Hematopoietic multipotent progenitor cell treated with erythropoietin and hydrocortisone succinate and interleukin-3 and kit ligand, for 6 days (in vitro differentiated cells): ENCODE measurements at regions not wholly inside any gene's neighbourhood (a gene's known extent, or its start where the extent isn't known, plus 50 kb on each side); places are given as distances from the start of the nearest gene placed in this dataset.
"Not testable (repeated sequence)": the region's sequence is repeated elsewhere in the genome, so short reads cannot be mapped to it uniquely, and the experiment has no call there.

Source experiments
- DNase-seq: peaks from one replicate; pipeline ENCODE4 v3.0.0-alpha.2; 2015

DNA sequence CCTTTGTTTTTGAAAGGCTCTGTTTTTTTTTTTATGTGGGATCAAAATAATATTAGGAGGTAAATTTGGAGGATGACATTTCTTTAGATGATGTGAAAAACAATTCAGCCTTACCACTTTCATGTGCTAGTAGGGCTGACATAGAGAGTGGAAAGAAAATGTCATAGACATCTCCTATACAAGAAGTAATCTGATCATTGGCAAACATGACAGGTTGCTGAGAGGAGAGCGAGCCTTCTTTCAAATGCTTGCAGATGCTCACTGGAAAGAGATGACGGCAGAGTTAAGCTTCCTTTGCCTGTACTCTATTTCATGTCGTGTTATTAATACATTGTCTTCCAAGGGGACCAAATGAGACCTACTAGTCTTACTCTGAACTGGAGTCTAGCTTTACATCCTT, 160.1 kb upstream of the DAP start:
- no peak for DNase-seq

DNA sequence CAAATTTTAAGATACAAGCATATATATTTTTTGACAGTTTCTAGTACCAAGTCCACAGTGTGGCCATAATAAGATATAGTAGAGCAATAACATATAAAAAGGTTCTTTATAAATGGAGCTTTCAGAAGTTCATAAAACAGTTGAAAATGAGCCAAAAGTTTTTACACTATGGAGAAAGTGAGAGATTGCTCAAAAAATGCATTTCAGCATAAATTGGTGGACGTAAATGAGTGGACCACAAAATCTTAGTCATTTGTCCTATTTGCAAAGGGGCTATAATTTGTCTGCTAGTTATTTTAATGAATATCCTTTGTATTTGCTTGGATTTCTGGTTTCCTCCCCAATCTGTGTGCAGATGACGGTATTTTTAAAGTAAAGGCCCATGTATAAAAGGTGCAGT, 159.4 kb upstream of the DAP start:
- DNase-seq = no peak

DNA sequence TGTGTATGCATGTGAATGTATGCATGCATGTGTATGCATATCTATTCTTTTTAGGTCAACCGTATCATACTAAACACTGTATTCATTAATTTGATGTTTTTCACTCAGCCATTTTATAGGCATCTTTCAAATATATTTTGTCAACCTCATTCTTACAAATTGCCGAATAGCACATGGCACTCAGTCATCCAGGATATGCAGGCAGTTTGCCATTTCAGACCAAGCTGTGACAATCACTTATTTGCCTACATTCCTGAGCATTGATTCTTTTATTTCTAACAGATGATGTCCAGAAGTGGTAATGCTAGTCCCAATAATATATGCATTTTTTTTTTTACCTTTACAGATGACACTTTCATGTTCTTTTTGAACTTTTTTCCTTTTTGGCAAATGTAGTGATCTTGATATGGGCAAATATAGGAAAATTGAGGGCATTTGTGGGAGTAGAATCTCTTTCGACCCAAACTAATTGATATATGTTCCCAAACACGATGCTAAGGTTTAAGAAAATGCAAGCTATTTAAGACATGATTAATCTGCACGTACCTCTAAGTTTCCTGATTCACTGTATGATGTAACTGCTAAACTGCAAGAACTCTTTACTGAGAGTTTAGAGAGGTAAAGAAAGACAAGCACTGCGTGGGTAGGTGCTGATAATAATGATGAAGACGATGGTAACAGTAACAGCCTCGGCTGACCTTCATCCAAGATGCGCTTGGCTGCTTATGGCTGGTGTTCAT, 153.9 kb upstream of the DAP start:
- no peak for DNase-seq

DNA sequence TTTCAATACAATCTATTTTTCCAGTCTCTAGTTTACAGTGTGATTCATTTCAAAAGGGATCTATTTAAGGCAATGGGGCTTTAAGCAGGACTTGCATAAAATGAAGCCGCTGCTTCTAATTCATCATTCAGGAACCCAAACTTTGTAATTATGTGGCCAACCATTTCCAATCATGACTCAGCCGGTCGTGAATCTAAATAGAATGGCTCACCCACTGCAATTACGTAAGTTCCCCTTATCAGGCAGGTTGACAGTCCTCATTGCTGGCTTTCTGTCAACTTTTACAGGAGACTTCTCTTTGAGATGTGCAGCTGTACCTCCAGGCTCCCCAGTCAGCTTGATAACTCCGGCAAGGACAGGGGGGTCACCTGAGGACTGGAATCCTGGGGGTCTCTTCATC, 152.8 kb upstream of the DAP start:
- peak; percentile 90 for DNase-seq

DNA sequence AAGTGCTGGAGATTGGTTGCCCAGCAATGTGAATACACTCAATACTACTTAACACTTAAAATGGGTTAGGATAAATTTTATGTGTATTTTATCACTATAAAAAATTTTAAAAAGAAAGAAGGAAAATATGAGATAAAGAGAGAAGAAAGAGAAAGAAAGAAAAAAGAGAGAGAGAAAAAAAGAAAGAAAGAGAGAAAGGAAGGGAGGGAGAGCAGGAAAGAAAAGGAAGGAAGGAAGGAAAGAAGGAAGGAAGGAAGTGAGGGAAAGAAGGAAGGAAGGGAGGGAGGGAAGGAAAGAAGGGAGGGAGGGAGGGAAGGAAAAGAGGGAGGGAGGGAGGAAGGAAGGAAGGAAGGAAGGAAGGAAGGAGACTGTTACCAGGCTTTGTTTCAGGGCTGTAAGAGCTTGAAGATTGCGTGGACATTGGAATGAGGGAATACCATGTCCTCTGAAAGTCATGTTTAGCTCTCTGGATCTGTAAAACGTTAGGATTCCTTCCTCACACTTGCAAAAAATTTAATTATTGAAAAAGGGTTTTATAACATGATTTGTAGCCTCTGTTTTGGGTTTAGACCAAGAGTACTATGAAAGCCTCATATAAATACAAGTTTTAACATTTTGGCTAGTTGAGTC, 152.3 kb upstream of the DAP start:
- DNase-seq = no peak

DNA sequence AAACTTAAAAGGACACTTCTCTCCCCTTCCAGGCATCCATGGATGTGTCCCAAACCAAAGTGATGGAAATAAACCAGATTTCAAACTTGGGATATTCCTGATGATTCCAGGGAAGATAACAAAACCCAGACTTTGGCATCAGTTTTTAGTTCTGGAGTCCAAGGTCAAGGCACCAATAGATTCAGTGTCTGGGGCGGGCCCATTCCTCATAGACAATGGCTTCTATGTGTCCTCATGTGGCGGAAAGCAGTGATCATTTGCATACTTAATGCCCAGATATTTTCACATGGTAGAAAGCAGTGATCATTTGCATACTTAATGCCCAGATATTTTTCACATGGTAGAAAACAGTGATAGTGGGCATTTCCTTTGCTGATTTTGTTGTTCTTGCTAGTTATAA, 151.4 kb upstream of the DAP start:
- no peak for DNase-seq

DNA sequence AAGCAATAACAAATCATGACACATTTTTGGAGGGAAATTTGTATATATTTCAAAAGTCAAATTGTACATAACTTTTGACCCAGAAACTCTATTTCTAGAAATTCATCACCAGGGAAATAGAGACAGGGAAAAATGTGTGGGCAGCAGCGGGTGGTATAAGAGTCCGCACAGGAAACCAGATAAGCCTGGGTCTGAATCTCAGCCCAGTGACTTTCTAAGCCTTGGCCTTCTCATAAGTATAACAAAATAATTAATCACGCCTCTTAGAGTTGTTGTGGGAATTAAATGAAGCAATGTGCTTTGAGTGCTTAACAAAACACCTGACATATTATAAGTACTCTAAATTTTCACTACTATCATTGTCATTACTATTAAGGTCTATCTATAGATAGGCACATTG, 149.2 kb upstream of the DAP start:
- DNase-seq = no peak

DNA sequence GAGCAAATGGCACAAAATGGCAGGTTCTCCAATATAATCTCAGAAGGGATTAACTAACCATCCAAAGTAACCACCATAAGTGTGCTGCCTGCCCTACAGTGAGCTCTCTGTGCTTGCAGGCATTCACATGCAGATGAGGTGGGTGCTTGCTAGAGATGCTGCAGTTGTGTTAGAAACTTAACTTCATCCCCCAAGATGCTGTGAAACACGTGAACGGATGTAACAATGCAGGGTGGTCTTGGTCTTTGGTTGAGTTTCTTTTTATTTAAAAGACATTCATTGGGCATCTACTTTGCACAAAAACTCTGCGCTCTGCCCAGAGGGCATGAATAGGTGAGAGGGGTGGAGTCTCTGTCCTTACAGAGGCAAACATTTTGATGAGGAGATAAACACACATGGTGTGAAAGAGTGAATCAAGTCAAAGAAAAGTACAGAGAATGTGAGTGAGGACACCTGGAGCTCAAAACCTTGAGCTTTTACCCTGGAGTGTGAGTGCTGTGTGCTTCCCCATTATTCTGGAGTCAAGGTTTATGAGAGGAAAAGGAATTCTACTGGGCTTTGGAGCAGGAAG, 143.9 kb upstream of the DAP start:
- DNase-seq = no peak

DNA sequence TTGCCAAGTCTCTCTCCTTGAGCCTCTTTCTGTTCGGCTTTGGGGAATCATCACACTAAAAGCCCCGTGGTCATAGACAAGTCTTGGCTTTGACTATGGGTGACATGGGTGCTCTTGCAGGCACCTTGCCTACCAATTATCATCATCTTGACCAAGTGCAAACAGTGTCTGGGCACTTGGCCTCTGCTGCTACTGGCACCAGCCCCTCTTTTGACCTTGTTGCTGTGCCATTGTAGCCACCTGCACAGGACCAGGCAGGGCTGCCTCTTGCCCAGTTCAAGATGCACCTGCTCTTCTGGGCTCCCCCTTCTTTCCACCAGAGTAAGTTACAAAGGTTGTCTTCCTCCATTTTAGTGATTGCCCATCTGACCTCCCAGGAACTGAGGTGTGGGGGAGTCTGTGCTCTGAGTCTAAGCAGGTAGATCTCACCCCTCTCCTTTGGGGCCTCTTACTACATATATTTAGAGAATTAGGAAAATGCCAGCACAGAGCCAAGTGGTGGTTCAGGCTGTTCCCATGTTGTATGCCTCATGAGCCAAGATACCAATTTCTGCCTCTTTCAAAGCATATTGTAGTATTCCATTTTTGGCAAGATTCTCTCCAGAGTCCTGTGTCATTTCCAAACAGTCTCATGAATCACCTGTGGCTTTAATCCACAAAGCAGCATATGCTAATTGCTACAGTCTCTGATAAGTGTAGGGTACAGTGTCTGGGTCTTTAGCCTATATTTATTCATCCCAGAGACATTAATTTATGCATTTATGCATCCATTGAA, 142.9 kb upstream of the DAP start:
- no peak for DNase-seq

DNA sequence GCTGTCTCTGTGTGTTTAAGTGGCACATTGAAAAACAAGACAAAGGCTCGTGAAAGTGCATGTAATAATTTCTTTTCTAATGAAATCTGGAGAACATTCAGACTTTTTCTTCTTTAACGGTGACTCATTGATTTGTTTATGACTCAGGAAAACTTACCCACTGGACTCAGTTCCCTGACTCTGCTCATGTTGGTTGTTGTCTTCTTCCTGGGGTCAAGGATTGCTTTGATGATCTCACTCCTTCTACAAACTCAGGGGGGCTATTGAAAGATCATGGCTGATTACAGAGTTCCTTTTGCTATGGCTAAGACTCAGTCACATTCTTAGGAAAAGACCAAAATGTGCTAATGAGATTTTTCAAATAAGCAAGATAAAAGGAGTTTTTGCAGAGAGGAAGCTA, 141.1 kb upstream of the DAP start:
- DNase-seq = no peak

DNA sequence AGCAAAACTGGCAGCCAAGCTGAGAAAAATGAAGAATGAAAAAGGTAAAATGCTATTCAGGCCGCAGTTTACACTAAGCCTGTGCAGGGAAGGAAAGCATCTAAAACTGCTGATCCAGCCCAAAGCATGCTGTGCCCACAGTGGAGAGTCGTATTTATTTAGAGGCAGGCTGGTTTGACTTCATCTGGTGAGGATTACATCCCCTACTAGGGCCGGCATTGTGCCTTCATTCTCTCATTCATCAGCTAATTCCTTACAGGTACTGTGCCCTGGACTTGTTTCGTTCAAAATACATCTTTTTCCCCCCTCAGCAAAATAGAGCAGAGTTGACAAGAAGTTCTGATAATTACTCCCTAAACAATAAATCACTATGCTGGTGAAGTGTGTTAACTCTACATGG, 137.5 kb upstream of the DAP start:
- DNase-seq = no peak

DNA sequence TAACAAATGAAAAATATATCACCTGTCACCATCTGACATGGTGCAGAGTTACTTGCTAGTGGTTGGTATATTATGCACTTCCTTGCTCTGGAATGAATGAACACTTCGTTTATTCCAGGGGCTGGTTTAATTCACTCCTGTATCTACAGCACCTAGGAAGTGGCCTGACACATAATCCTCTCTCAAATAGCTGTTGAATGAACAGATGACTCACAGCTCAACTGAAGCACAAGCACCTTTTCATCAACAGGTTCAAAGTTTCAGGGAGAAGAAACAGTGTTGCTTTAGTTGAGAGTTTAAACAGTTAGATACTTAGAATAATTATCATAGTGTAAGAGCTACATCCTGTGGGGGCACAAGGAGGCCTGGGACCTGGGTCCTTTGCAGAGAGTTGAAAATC, 135.0 kb upstream of the DAP start:
- DNase-seq = no peak

DNA sequence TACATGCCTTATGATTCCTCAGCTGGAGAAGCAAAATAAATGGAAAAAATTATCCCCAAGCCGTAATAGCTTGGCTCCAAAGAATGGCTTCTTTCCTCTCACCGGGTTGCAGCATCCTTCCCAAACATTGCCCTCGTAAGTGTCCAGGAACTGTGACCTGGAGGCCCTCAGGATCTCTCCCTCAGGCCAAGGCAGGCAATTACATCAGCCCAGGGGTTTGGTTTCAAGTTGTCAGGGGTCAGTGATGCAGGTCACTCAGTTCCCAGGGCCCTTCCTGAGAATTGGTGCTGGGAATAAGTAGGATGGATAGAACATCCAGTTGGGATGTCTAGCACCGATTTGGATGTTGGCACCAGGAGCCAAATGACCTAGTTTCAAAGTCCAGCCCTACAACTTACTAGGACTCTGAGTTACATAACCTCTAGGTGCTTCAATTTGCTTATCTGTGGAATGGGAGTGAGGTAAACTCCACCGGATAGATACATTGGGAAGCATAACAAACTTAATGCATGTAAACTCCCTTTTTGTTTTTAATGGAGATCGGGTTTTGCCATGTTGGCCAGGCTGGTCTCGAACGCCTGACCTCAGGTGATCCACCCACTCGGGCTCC, 133.5 kb upstream of the DAP start:
- no peak for DNase-seq

DNA sequence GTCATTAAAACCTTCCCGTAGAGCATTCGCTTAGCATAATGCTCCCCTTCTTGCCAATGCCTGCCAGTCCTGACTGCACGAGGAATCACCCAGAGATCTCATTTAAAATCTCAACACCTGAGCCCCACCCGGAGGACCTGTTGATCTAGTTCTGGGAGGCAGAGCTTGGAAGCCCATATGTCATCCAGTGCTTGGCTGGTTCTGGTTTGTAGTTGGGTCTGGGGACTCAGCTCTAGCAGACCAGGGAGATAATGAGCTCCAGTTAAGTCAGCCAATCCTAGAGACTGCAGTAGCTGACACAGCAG, 131.8 kb upstream of the DAP start:
- no peak for DNase-seq

DNA sequence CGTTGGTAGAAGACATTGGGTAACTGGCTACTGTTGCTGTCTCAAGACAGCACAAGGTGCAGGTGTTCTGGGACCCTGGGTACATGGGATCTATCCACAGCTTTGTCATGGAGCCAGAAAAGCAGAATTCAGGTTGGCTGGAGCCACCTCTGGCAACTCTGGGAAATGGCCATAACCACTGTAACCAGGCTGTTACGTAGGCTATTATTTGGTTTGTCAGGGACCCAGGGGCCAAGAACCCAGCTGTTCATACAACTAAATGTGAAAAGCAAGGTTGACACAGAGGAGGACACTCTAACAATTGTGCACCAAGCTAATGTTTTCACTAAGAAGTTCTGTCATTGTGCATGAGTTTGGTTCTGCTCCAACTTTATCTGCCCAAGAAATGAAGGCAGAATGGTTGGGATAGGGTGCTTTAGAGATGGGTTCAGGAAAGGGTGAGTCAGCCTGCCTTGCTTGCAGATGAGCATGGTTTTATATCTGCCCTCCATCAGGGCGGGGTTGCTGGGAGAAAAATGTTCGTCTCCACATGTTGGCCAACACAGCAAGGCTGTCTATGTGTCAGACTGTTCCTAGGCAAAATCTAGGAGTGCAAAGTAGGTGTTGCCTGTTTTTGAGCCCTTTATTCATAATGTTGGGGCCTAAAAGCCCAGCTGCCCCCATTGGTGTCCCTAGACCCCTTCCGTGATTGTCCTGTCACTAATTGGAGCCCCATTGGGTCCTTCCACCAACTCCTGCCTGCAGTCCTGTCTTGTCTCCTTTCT, 131.3 kb upstream of the DAP start:
- DNase-seq = peak; percentile 67

DNA sequence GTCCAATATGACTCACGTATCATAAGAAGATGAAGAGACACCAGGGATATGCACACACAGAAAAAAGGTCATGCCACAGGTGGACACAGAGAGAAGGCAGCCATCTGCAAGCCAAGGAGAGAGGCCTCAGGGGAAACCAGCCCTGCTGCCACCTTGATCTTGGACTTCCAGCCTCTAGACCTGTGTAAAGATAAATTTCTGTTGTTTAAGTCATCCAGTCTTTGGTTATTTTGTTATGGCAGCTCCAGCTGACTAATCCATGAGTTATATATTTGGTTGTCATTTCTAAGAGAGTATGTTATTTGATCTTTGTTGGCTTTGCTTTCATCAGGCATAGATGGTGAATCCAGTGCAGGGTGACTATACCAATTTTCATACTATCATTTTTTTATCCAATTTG, 130.2 kb upstream of the DAP start:
- DNase-seq = no peak

DNA sequence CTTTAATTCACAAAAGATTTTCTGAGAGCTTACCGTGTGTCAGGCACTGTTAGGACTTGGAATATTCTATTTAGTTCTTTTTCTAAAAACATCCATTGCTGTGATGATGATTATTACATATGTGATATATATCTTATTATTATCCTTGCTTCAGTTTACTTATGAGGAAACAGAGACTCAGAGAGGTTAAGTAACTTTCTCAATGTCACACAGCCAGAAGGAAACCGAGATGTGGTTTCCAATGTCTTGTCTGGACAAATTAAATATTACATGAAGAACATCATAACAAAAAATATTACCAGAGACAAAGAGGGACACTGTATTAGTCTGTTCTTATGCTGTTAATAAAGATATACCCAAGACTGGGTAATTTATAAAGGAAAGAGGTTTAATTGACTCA, 125.5 kb upstream of the DAP start:
- DNase-seq = no peak

DNA sequence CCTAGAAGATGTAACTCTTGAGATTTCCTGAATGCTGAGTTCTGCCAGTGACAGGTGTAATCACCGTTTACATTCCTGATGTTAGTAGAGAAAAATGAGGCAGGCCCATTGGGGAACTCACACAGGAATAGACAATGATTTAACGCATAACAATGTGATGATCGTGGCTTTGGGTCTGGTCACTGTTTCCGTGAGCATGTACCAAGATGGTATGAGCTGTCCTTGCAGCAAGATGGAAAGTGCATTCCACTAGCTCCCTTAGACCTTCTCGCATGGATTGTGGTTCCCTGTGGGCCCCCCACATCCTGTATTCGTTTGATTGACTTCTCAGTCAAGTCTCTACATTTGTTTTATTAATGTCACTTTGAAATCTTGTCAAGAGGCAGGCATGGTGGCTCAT, 124.0 kb upstream of the DAP start:
- no peak for DNase-seq

DNA sequence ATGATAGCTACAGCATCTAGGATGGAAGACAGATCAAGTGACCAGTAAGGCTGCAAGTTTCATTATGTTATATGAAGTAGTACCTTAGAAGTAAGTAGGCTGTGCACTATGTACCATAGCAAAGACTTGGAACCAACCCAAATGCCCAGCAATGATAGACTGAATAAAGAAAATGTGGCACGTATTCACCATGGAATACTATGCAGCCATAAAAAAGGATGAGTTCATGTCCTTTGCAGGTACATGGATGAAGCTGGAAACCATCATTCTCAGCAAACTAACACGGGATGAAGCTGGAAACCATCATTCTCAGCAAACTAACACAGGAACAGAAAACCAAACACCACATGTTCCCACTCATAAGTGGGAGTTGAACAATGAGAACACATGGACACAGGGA, 122.9 kb upstream of the DAP start:
- DNase-seq = not testable (repeated sequence)

DNA sequence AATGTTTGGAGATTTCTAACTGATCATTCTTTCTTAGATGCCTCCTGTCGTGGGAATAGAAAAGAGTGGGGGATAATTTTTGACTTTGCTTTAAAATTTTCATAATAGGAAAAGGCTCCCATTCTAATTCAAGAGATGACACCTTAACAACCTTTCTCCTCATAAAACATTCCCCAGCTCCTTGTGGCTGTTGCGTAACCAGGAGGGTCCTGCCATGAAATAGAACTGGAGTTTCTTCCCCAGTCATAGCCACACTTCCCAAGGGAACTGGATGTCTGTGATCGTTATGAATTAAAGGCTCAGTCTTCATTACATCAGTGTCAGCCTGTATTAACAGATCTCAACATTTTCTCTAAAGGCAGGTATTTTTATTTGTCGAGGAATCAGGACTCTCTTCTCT, 119.9 kb upstream of the DAP start:
- no peak for DNase-seq

DNA sequence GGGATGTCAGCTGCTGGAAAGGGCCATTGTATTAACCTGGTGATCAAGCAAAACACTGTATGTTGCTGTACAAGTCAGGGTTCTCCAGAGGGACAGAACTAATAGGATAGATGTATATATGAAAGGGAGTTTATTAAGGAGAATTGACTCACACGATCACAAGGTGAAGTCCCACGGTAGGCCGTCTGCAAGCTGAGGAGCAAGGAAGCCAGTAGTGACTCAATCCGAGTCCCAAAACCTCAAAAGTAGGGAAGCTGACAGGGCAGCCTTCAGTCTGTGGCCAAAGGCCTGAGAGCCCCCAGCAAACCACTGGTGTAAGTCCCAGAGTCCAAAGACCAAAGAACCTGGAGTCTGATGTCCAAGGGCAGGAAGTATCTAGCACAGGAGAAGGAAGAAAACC, 116.0 kb upstream of the DAP start:
- not testable (repeated sequence) for DNase-seq

DNA sequence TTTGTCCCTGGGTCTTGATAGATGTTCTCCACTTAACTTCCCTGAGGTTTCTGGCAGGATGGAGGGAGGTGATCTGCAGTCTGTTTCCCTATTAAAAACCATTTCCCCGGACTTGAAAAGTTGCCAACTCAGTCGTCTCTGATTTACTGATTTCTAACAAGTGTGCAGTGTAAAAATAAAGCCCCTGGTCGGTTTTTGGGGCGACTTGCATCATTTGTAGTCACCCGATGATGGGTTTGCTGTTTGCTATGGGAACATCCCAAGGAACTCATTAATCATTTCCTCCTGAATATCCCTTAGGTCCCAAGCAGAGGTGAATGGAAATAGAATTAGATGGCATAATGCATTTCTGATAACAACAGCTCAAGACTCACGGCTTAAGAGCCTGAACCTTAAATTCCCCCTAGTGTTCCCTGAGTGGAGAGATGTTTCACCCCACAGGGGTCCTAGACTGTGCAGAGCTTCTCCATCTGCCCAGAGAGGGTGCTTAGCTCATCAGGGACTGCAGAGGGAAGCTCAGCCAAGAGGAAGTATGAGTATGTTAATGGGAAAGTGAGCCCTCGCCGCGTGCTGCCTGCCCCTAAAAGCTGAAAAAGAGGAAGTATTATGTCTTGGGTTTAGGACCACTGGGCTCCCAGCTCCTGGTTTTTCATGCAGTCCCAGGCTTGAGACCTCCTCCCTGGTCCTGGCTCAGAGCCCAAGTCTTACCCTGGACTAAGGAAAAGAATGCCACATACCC, 115.1 kb upstream of the DAP start:
- DNase-seq = peak; percentile 25
